ENCODE measurements at regions not wholly inside any gene's neighbourhood (a gene's known extent, or its start where the extent isn't known, plus 50 kb on each side); places are given as distances from the start of the nearest gene placed in this dataset.

DNA sequence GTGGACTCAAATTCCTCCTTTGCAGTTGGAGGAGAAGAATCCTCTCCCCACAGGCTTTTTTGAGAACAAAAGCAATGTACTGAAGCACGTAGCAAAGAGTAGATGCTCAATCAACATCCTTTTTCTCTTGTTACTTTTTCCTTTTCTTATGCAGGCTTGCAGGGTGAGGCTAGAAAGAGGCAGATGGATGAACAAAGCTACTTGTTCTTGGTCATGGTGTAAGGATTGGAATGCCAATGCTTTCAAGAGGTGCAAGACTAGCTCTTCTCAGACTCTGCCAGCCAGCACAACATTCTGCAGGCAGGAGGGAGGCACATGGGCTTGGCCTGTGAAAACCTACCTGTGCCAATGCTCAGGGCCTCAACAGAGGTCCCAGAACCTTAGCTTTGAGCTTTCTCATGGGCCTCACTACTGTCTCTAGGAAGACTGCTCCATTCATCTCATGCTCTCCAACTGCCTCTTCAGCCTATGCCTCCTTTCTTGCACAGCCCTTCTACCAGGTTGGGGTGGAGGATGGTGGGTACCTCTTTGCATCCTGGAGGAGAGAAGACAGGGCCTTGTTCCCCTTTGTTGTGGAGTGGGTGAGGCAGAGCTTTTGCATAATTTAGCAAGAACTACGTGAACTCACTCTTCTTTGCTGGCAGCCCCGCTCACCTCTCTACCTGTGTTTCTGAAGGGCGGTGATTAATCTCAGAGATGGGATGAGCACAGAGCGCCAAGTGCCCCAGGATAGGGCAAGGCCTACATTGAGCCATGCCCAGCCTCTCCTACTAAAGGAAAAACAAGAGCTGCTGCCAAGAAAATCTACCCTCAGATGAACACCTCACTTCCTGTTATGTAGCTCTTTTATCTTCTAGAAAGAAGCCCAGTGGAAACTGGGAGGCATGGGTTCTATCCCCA is 1119.7 kb downstream of the VRK1 start:
- DNase-seq = no peak

DNA sequence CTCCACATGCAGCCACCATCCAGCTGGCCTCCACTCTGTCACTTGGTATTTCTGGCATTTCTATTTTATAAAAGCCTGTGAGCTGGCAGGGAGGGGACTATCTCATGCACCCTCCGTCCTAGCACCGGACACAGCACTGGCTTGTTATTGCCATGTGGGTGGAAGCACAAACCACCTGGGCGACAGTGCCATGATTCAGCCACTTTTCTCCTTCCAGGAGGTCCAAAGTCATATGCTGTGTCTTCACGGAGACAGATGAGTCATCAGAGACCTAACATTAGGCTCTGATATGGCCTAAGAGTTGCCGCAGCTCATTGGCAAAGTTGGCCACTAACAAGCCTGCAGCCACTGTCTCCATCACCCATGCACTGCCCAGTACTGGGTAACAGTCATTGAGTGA is 1123.0 kb downstream of the VRK1 start:
- DNase-seq = no peak

DNA sequence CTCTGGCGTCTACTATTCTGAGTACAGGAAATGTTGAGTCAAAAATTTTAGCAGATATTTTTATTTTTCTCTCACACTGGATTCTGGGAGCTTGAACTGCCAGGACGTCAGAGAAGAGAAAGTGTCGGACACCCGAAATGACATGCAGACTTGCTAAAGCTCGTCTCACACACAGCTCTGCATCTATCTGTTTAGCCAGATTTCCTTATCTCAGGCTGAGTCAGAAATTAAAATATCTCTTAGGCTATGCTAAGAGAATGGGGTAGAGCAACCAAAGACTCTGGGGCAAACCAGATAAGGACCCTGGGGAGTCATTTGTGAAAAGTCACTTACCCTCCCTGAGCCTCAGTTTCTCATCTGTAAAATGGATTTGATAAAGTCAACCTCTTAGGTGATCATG is 1124.1 kb downstream of the VRK1 start:
- no peak for DNase-seq

DNA sequence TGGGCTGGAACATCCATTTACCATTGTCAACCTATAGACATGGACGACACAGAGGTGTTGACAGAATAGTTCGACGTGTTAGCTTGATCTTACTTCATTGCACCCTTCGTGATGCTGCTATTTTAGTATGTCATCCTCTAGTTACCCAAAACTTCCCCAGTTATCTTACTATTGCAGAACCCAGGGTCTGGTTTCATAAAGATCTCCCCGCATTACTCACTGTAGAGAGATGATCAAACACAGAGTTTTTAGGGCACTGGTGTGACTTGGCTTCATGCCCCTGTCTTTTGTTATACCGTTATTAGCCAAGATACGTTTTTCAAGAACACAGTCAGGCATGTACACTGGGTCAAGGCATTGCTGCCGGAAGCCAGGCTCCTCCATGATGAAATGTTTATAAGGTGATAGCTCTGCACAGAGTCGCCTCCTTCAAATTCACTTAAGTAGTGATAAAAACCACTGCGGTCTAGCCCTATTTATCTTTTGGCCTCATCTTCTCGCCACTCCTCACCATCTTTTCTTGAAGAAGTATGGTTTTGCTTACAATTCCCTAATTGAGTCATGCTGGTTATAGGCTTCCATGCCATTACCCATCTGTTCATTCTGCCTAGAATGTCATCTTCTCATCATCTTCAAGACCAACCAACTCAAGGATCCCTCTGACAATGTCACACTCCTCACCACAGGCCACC is 1127.9 kb downstream of the VRK1 start:
- DNase-seq = peak; percentile 33

DNA sequence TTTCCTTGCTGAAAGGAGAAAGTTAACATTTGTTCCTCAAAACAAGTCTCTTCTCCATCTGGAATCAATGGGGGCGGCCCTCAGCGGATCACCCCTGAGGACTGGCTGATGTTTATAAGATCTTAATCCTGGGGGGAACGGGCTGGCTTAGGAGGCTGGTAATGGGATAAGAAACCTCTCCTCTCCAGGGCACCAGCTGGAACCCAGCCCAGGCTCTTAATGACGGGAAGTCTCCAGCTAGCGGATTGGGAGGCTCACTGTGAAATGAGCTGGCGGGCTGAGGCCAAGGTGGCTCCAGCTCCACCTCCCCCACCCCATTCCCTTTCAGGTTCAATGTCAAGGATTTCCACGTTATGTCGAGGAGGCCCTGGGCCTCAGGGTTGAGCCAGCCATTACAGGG is 1133.0 kb downstream of the VRK1 start:
- no peak for DNase-seq

DNA sequence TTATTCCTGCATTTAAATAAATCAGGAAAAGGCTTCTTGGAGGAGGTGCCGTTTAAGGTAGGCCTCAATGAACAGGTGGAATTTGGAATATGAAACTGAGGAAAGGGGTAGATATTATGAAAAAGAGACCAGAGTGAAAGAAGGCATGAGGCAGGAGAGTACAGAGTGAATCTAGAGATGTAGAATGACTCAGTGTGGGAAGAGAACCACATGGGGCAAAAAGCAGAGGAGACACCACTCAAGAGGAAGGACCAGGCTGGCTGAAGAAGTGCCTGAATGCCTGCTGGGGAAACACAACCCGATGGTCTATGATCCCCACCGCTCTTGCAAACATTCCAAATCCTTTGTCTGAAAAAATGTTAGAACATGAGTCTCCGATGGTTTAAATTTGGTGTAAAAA is 1134.1 kb downstream of the VRK1 start:
- DNase-seq = no peak

DNA sequence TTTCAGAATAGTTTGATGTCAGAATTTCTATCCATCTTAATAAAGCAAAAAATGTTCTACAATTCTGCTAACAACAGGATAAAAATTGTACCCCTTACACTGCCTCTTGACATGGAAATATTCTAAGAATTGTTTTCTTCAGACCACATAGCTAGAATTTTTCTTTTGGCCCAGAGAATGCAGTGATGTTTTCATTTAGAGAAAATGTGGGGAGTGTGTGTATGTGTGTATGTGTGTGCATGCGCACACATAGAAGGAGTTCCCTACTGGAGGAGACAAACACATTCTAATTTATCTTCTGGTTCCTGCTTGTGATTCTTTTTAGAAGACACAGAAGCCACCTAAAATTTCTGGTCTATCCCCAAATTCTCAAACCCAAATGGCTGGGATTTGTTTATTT is 1145.7 kb downstream of the VRK1 start:
- DNase-seq = no peak

DNA sequence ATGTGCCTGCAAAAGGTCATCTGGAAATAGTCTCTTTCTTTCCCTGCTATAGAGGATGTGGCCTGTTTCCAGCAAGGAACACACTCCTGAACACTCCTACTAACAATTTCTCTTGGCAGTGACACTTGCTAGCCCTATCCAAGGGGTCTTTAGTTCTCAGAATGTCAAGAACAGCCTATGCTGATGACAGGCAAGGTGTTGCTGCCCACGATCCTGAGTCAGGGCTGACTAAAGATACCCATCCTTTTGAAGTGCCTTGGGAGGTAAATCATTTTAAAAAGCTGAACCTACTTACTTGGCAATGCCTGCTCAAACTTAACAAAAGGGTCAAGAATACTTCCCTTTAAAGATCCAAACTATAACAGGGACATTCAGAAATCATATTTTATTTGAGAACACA is 1146.4 kb downstream of the VRK1 start:
- DNase-seq = peak; percentile 41

DNA sequence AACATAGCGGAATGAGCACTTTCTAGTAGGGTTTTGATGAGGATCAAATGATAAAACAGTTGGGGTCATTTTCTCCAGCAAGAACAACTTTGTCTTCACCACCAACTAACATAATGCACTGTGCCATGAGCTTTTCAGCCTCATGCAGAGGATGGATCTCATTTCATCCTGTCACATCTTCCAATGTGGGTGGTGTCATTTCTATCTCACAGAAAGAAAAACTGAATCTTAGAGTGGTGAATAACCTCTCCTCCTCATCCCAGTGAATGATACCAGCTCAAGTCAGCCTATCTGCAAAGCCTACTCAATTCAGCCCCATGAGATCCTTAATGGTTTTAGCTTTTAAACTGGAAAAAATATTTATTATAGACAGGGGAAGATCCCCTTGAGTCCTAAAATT is 1147.2 kb downstream of the VRK1 start:
- no peak for DNase-seq

DNA sequence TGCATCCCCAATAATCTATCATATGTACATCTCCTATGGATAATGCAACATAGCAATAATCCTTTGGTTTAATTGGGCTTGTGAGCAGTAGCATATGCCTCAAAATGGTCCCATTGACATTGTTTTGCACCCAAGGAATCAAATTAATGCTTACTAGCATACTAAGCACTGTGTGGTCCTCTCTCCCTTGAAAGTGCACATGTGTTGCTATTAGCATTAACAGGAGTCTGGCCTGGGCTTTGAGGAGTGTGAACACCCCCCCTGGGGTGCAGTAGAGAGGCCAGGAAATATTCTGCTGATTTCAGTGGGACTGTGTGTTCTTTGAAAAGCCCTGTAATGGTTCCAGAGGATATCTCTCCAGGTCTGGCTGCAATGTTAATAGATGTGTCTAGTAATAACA is 1148.4 kb downstream of the VRK1 start:
- no peak for DNase-seq

DNA sequence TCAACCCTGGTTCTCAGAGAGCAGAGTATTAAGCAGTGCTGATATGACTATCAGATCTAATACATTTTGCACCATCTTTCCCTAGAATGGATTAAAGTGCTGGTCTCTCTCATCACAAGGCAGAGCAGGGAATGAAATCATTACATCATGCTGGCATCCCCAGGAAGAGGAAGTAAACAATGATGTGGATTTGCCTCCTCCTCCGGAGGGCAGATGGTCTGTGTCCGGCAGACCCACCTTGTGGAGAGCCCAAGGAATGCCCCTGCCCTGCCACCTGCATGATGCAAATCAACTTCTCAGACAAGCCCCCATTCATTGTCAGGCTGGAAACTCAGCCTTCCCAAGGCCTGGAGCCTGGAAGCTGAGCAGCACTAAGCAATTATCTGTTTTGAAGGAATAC is 1149.1 kb downstream of the VRK1 start:
- no peak for DNase-seq

DNA sequence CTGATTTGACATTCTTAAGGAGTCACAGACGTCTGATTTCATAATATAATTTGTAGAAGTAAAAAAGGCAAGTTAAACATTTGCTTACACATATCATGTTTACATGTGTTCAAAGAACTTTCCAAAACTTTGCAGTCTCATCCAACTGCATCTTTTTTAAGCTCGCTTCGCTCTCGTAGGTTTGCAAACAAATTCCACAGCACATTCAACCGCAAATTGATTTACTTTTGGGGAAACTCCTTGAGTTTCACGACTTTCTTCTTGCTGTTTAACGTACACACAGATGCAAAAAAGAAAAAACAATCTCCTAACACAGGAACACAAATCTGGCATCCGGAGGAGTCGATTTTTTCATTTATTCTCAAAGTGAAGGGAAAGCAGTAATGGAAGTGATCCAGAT is 1149.5 kb downstream of the VRK1 start:
- no peak for DNase-seq

DNA sequence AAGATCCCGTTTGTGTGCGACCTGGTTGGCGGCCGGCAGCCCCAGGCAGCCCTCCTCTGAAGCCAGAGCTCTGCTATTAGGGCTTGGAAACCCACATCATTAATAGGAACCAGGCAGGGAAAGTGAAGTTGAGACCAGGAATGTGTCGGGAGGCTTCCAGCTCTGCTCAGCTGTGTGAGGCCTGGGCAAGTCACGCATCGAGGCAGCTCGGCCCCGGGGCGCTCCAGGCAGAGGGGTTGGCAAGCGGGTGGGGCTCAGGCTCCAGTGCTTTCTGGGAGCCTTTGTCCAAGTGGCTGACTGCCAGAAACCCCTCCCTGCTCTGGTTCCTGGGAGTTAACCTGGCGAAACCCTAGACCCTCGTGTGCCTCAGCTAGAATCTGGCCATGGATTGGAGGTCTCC is 1151.7 kb downstream of the VRK1 start:
- DNase-seq = no peak

DNA sequence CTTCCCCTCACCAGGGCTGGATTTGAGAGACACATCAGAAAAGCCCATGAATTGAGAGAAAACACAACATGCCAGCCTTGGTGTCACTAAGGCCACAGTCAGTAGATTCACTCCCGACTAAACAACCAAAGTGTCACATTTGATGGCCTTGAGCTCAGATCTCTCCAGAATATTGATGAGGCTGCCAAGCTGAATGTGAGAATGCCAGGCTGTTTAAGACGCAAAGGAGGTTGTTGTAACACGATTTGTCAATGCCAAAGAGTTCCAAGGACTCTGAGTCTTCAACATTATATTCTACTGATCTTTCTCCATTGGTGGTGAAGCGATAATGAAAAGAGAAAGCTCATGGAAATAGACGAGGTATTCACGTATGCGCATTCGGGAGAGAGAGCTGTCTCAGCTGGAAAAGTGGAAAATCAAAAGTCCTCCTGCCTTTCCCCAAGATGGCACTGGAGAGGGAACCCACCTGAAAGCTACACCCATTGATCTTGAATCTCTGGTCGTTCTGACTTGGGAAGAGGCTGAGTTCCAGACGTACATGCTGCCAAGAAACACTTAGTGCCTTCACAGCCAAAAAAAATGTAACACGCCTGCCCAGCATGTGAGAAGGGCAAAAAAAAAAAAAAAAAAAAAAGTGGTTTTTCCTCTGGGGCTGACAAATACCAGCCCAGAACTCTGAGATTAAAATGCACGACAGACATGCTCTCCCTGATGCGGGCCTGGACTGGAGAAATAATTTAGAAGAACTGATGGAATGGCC is 1159.6 kb downstream of the VRK1 start:
- no peak for DNase-seq

DNA sequence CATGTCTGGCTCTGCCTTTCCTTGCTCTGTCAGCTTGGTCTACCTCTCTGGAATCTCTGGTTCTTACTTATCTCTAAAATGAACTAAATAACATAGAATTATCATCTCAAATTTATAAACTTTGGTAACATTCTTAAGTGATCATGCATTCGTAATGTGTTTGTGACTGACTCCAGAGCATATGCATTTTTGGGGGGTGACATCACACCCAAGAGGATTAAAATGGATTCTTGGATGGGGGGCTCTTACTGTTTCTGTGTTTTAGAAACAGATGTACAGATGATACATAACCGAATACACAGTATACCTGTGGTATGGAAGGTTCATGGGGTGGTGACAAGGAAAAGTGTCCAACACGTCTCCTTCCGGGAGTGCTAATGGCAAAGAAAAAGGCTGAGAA is 1162.1 kb downstream of the VRK1 start:
- no peak for DNase-seq

DNA sequence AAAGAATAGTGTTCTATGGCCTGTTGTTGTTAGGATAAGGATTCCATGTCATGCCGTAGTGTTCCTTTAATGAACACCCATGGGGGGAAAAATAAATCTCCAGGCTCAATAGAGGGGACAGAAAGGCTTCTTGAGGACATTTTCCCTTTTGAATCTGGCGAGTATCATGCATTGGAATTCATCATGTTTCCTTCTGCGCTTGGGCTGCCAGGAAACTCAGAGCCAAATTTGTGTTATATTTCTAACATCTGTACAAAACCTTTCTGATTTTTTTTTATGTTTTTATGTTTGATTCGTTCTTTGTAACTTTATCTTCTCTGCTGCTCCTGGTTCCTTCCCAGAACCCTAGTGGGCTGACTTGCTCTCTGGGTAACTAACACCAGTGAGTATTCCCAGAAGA is 1163.3 kb downstream of the VRK1 start:
- no peak for DNase-seq

DNA sequence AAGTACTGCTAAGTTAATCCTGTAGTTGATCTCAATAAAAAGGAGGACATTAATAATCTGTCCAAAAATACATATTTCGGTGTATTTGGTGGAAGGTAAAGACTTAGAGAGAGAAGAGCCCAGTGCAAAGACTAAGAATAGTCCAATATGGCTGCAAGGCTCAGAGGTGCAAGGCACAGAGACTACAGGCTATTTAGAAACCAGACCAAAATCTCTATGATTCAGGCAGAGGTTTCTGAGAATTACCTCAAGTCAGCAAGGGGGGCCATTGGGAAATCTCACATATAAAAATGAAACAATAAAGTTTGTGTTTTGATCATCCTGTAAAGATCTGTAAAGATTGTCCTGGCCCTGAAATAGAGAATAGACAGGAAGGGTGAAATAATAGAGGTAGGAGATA is 1173.0 kb downstream of the VRK1 start:
- DNase-seq = no peak

DNA sequence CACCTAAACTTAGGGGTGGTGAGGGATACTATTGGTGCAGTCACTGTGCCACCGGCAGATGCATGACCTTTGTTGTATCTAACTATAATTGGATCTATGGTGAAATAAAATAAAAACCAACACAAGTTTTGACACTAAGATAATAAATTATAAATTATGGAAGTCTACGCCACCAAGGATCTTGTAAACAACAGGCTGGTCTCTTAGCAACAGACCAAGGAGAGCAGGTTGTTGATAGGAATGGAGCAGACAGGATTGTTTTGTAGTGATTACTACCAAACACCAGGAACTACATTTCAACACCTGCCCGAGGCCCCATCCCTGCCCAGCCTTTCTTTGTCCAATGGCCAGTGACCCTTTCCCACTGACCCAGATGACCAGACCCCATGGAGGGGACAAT is 1178.0 kb downstream of the VRK1 start:
- DNase-seq = no peak

DNA sequence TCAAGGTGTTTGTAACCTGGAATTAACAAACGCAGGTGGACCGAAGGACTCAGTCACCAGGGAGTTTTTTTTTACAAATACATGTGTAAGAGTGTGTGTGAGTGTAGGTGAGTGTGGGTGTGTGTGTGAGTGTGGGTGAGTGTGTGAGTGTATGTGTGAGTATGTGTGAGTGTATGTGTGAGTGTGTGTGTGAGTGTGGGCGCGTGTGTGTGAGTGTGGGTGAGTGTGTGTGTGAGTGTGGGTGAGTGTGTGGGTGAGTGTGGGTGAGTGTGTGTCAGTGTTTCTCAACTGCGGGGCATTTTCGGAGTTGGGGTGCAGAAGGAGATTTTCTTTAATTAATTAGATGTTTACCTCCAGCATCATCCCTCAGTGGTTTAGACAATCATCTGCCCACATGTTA is 1178.8 kb downstream of the VRK1 start:
- no peak for DNase-seq

DNA sequence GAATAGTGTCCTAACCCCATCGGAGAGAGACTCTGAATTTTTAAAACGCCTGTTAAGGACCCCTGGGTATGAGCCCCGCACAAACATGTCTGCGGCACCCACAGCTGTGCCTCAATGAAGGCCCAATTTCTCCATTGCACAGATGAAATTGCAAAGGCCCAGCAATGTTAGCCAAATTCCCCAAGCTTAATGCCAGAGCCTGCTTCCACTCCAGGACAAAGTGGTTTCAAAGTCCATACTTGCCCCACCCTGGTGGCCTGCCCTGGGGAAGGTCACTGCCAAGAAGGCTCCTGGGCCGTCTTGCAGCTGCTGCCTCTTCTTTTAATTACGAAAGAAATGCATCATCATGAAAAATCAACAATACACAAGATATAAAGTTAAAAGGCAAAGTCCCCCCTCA is 1179.7 kb downstream of the VRK1 start:
- peak; percentile 33 for DNase-seq

DNA sequence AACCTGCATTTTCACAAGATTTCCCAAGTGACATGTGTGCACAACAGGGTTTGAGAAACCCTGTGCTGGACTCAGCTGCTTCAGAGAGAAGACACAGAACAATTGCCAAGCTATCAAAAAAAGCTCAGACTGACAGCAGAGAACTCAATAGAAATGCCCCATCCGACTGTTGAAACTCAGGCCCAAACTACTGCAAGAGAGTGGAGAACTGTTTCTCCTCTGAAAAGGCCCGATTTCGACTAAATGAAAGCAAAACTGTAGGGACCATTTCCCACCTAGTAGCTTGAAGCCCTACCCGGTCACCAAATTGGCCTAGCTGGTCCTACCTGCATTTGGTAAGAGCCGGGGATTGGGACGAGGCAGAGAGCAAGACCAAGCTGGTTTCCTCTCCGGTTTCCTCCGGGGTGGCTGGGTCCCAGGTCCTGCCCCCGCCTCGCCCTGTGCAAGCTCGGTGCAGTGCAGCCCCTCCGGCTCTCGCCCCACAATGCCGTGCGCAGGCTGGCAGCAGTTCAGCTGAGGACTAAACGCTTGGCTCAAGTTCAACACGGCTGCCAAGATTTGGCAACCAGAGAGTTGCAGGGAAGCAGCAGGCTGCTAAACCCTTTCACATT is 1180.6 kb downstream of the VRK1 start:
- peak; percentile 85 for DNase-seq

DNA sequence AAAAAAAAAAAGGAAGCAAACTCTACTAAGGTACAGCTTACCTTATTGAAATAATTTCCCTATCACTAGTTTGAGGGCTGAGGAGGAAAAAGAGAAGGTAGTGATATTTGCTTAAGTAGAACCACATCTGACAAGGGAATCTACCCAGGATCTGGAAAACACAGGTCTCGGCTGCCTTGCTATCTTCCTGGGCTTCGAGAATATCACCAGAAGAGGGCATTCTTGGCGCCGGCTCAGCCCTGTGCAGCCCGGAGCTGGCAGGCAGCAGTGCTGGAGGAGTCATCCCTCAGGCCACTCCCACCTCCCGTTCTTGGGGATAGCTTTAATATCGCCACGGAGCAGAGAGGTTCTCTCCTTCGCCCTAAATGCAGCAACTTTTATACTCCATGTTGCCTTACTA is 1181.2 kb downstream of the VRK1 start:
- peak; percentile 85 for DNase-seq

DNA sequence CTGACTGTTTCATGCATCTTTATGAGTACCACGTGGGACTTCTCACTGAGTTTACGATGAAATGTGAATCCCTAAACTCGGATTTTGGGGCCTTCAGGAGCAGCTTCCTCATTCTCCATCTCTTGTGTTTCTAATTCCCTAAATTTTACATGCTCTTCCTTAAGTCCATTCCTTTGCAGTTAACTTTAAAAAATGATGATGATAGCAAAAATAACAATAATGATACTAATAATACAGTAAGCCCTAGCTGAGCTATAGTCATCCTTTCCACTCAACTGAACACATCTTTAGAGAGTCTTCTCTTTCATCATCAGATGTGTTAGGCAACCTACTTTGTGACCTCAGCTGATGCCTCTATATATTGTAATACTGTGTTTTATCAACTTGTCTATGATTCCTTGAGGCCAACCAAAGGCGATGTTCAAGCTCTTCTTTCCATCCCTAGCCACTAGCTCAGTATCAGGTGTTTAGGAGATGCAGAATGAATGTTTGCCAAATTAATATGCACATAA is 1196.4 kb downstream of the VRK1 start:
- no peak for DNase-seq
